ACHN (cell line): ENCODE measurements at regions not wholly inside any gene's neighbourhood (a gene's known extent, or its start where the extent isn't known, plus 50 kb on each side); places are given as distances from the start of the nearest gene placed in this dataset.
A peak's percentile ranks its signal among the peaks of the same experiment; 100 is the strongest.
"Not testable (repeated sequence)": the region's sequence is repeated elsewhere in the genome, so short reads cannot be mapped to it uniquely, and the experiment has no call there.

Source experiments
- DNase-seq: peaks from one replicate; pipeline ENCODE4 v3.0.0-alpha.2; 2015
- in situ Hi-C: cut with HindIII; loops from 2 replicates; pipeline ENCODE4 v1.10.0; 2017; ENCODE audit warnings: low sequenced_read_pairs, low pct_ligation_motif_present, low pct_unique_long_range_greater_than_20kb

GRCh38 chr10:61047788-61048560 is 104.0 kb upstream of the RHOBTB1 start:
- no peak for DNase-seq
- in situ Hi-C loops, result no loop called here

DNA sequence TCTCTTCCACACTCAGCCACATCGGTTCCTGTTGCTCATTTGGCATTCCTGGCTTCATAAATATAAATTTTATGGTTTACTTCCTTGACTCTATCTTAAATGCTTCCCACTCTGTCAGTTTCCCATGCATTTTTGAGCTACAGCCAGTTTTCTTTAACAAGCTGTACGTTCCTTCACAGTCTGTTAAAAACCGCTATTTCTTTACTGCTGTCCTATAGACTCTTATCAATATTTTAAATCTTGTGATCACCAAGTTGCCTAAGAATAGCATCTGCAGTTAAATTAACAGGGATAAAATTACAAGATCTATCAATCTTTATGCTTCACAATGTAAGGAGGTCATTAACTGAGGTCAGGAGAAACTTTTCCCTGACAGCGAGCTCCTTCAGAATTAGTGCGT is 103.1 kb upstream of the RHOBTB1 start:
- DNase-seq, result no peak

GRCh38 chr10:61045480-61045879 is 101.5 kb upstream of the RHOBTB1 start:
- in situ Hi-C loops, DNase-seq: not testable (repeated sequence)

More for the DNA sequence above, 103.1 kb upstream of the RHOBTB1 start:
- in situ Hi-C loops, result no loop called here

GRCh38 chr10:61042533-61042932 is 98.5 kb upstream of the RHOBTB1 start:
- no peak for DNase-seq
- in situ Hi-C loops, result no loop called here

- no peak for DNase-seq
- in situ Hi-C loops, result no loop called here
Observed at GRCh38 chr10:61040399-61041016, 96.5 kb upstream of the RHOBTB1 start.

DNA sequence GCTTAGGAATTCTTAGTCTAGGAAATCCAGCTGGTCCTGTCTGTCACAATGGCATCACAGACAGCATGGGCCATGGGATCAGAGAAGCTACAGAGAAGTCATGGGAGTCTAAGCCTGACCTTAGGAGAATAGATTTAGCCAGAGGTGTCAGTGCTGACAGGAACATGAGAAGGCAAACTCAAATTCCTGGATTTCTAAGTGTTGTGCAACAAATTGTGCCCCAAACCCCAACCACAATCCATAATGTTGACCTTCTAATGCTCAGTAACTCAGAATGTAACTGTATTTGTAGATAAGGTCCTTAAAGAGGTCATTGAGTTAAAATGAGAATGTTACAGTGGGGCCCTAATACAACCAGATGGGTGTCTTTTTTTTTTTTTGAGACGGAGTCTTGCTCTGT is 95.9 kb upstream of the RHOBTB1 start:
- in situ Hi-C loops, result no loop called here
- no peak for DNase-seq

- DNase-seq, in situ Hi-C loops: not testable (repeated sequence)
Observed at GRCh38 chr10:61037261-61037830, 93.4 kb upstream of the RHOBTB1 start.

DNA sequence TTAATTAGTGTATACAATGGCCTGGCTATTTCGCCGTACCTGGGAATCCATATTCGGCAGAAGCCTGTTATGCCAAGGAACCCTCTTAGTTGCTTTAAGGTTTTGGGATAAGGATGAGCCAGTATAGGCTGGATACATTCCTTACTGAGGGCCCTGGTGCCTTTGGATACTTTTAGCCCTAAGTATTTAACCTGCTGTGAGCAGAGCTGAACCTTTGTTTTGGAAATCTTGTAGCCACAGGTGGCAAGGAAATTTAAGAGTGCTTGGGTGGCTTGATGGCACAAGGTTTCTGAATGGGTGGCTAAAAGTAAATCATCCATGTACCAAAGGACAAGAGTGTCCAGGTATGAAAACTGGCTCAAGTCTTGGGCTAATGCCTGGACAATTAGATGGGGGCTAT is 92.2 kb upstream of the RHOBTB1 start:
- in situ Hi-C loops, result not testable (repeated sequence)

DNA sequence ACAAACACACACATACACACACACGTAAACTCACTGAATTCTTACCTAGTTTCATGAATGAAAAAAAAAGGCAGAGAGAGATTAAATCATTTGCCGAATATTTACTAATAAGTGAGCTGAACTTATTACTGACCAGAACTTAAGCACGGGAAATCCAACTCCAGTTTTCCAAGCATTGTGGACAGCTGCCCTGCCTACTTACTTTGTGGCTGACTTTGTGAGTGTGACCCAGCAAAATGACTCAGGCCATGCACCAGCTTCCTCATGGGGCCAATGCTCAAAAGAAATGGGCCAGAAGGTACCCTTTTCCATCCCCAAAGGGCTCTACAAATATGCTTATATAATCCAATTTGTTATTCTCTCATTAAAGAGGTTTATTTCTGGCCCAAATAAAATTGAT is 87.4 kb upstream of the RHOBTB1 start:
- in situ Hi-C loops, result no loop called here

More for the DNA sequence above, 92.2 kb upstream of the RHOBTB1 start:
- DNase-seq, result not testable (repeated sequence)

GRCh38 chr10:61029411-61029810 is 85.4 kb upstream of the RHOBTB1 start:
- in situ Hi-C loops, result no loop called here
- DNase-seq, result no peak

More for the DNA sequence above, 87.4 kb upstream of the RHOBTB1 start:
- no peak for DNase-seq

DNA sequence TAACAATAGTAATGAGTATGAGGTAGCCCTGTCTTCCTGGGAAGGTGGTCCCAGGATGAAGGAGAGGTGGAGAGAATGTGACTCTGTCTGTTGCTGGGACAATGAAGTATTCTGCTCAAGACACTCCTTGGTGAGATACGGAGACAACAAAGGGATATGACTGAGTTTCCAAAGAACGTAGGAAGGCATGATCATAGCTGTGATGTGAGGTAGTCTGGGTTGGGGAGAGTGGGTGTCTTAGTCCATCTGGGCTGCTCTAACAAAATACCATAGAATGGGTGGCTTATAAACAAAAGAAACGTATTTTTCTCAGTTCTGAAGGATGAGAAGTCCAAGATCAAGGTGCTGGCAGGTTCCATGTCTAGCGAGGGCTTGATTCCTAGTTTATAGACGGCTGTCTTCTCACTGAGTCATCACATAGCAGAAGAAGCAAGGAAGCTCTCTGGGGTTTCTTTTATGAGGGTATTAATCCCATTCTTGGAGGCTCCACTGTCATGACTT is 84.9 kb upstream of the RHOBTB1 start:
- in situ Hi-C loops, result no loop called here
- DNase-seq, result no peak

DNA sequence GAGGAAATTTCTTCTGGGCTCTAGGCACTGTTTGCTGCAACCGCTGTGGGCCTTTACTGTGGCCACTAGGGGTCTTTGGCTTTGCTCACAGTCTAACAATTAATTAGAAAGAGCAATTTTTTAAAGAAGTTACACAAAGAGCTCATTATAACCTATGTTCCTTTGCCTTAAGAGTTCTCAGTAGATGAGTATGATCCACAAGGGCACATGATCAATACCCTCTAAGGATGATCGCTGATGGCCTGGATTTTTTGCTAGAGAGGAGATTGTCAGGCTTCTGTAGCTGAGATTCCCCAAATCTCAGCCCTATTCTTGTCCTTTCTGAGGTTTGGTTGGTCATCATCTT is 80.8 kb upstream of the RHOBTB1 start:
- in situ Hi-C loops, result no loop called here
- peak; percentile 35 for DNase-seq

- no peak for DNase-seq
- in situ Hi-C loops, result no loop called here
Observed at GRCh38 chr10:61024151-61024855, 80.3 kb upstream of the RHOBTB1 start.

DNA sequence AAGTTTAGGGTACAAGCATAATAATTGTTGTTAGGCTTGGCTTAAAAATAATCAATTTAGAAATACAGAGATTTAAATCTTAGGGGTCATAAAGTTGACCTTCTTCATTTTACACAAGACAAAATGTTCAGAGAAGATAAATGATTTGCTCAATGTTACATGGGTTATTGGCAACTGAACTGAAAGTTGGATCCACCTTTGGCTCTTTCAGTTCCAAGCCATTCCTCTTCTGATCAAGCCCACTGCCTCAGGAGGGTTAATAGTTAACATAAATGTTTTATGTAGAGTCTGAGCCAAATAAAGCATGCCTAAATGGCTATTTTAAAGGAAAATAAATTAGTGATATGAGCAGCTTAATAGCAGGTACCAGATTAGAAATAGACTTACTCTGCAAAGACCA is 79.1 kb upstream of the RHOBTB1 start:
- in situ Hi-C loops, result no loop called here
- no peak for DNase-seq

DNA sequence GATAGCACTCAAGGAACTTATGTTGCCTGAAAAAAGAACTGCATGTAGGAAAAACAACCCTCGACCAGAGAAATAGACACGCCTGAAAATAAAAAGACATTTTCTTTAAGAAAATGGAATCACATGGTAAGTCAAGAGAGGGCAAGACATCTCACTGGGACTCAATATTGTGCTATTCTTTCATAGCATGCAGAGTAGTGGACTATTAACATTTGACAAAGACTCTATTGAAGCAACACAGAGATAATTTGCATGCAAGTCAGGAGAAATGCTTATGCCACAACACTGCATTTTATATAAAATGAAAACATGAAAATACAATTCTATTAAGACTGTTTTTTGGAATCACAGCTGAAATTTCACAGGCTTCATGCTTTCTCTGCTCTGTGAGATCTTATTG is 77.9 kb upstream of the RHOBTB1 start:
- DNase-seq, result no peak
- in situ Hi-C loops, result no loop called here

GRCh38 chr10:61020420-61021158 is 76.6 kb upstream of the RHOBTB1 start:
- no peak for DNase-seq
- in situ Hi-C loops, result no loop called here

GRCh38 chr10:61018146-61018545 is 74.2 kb upstream of the RHOBTB1 start:
- in situ Hi-C loops, result no loop called here
- no peak for DNase-seq

DNA sequence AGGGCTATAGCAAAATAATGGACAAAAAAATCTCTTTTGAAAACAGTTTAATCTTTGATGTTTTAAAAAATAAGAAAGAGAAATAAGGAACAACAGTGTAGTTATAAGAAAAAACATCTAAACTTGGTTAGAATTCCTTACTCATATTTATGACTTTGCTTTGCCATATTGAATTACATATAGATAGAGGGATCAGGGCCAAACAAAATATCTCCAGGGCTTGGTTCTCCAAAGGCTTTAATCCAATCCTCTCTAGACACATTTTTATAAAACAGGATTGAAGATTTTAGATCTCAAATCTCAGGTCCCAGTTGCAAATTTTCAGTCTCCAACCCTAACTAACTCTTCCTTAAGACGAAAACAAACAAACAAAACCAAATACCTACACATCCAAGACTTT is 72.6 kb upstream of the RHOBTB1 start:
- in situ Hi-C loops, result no loop called here
- no peak for DNase-seq

- DNase-seq, result no peak
- in situ Hi-C loops, result no loop called here
Observed at GRCh38 chr10:61016007-61016406, 72.0 kb upstream of the RHOBTB1 start.
